H1 (cell line): ENCODE measurements at regions not wholly inside any gene's neighbourhood (a gene's known extent, or its start where the extent isn't known, plus 50 kb on each side); places are given as distances from the start of the nearest gene placed in this dataset.

Experiments used
- CTCF ChIA-PET: fragments of 300-600 bp; sonication (Branson Sonifier 250); formaldehyde crosslinking; loops from one replicate; lab custom pipeline; 2021; ENCODE audit not compliant: partially characterized antibody; lab: Charles Lee
- POLR2A ChIA-PET: fragments of 300-600 bp; sonication (Branson Sonifier 250); formaldehyde crosslinking; loops from one replicate; lab custom pipeline; 2021; ENCODE audit warnings: inconsistent platforms; ENCODE audit not compliant: partially characterized antibody; lab: Charles Lee
- DNase-seq, 2 experiments: peaks; one replicate each; pipeline versions ENCODE4 v3.0.0 to v3.0.0-alpha.2; 2010 to 2022; ENCODE audit warnings: low spot score in 2 of 2, low read depth in 1 of 2, mixed read lengths in 1 of 2
- FAIRE-seq: peaks from 2 replicates; lab custom pipeline; 2011; peaks lifted over from hg19 to GRCh38; lab: Jason Lieb, UNC
- H2AFZ ChIP-seq: 2 replicates; pipeline ENCODE4 v1.8.1; 2012; ENCODE audit warnings: low read length, inconsistent platforms
- H2AK5ac ChIP-seq: 2 replicates; pipeline ENCODE4 v1.6.1; 2013; ENCODE audit warnings: low read depth, low read length
- H2BK120ac ChIP-seq: replicated peaks from 2 replicates; pipeline ENCODE3; 2013; ENCODE audit warnings: low read depth, low read length, inconsistent platforms
- H2BK12ac ChIP-seq: 2 replicates; pipeline ENCODE4 v1.6.1; 2013; ENCODE audit warnings: low read depth, low read length
- H2BK15ac ChIP-seq: 2 replicates; pipeline ENCODE4 v1.6.1; 2013; ENCODE audit warnings: low read length
- H2BK20ac ChIP-seq: 2 replicates; pipeline ENCODE4 v1.6.1; 2013; ENCODE audit warnings: low read length
- H2BK5ac ChIP-seq: 2 replicates; pipeline ENCODE4 v1.6.1; 2013; ENCODE audit warnings: low read depth, low read length
- H3K14ac ChIP-seq: 2 replicates; pipeline ENCODE4 v1.6.1; 2013; ENCODE audit warnings: inconsistent platforms; ENCODE audit not compliant: insufficient read length
- H3K18ac ChIP-seq: 2 replicates; pipeline ENCODE4 v1.6.1; 2013; ENCODE audit warnings: low read length; ENCODE audit errors: extremely low read depth
- H3K23ac ChIP-seq: 2 replicates; pipeline ENCODE4 v1.6.1; 2013; ENCODE audit warnings: inconsistent platforms; ENCODE audit not compliant: insufficient read length
- H3K23me2 ChIP-seq: 2 replicates; pipeline ENCODE4 v1.6.1; 2013; ENCODE audit warnings: low read depth, low read length
- H3K27ac ChIP-seq: 2 replicates; pipeline ENCODE4 v1.6.1; 2011; ENCODE audit warnings: low read depth, low read length, inconsistent platforms
- H3K27me3 ChIP-seq, 4 experiments: replicated peaks in 1 of 4; 1 replicate in 1 of 4; 2 replicates in 3 of 4; pipeline versions ENCODE4 v1.6.1 to v1.8.1; 2011 to 2013; ENCODE audit warnings: low read length in 3 of 4, mild to moderate bottlenecking in 3 of 4, inconsistent platforms in 2 of 4, mixed read lengths in 2 of 4, moderate library complexity in 1 of 4; ENCODE audit not compliant: control insufficient read depth in 3 of 4, insufficient read depth in 3 of 4; ENCODE audit errors: extremely low read depth in 1 of 4
- H3K36me3 ChIP-seq, 4 experiments: 2 replicates each; pipeline versions ENCODE4 v1.6.1 to v1.8.1; 2011 to 2013; ENCODE audit warnings: mild to moderate bottlenecking in 4 of 4, low read length in 3 of 4, moderate library complexity in 2 of 4, control low read depth in 1 of 4, inconsistent platforms in 1 of 4; ENCODE audit not compliant: insufficient read depth in 4 of 4, control insufficient read depth in 2 of 4
- H3K4ac ChIP-seq: replicated peaks from 2 replicates; pipeline ENCODE3; 2013; ENCODE audit warnings: low read length, low read depth, mixed read lengths, inconsistent platforms; ENCODE audit not compliant: insufficient read length
- H3K4me1 ChIP-seq, 4 experiments: replicated peaks in 1 of 4; 1 replicate in 1 of 4; 2 replicates in 3 of 4; pipeline versions ENCODE4 v1.6.1 to v1.8.1; 2011 to 2013; ENCODE audit warnings: low read length in 3 of 4, inconsistent platforms in 2 of 4, mixed read lengths in 1 of 4; ENCODE audit not compliant: insufficient read depth in 4 of 4, control insufficient read depth in 3 of 4
- H3K4me2 ChIP-seq, 2 experiments: 2 replicates each; pipeline versions ENCODE4 v1.6.1 to v1.8.1; 2011 to 2013; ENCODE audit warnings: low read depth in 2 of 2, low read length in 2 of 2, control low read depth in 1 of 2, inconsistent platforms in 1 of 2, mild to moderate bottlenecking in 1 of 2; ENCODE audit not compliant: insufficient read depth in 1 of 2
- H3K4me3 ChIP-seq, 4 experiments: fragments of 200-600, 300-600 bp in 1 of 4; sonication (generic), shearing (Covaris generic), sonication (Bioruptor Twin) in 1 of 4; 2 replicates each; pipeline versions ENCODE4 v1.5.1 to v1.8.1; 2011 to 2016; ENCODE audit warnings: low read length in 4 of 4, low read depth in 3 of 4, control low read depth in 2 of 4, inconsistent platforms in 2 of 4, mild to moderate bottlenecking in 2 of 4, mixed read lengths in 1 of 4, moderate library complexity in 1 of 4; ENCODE audit not compliant: insufficient read depth in 2 of 4; ENCODE audit errors: extremely low read depth in 1 of 4
- H3K56ac ChIP-seq: replicated peaks from 2 replicates; pipeline ENCODE3; 2013; ENCODE audit warnings: low read depth, mild to moderate bottlenecking, mixed read lengths, low read length, inconsistent platforms; ENCODE audit not compliant: insufficient read length
- H3K79me1 ChIP-seq: 2 replicates; pipeline ENCODE4 v1.6.1; 2013; ENCODE audit warnings: low read depth, low read length, control low read depth
- H3K79me2 ChIP-seq, 2 experiments: 2 replicates each; pipeline versions ENCODE4 v1.6.1 to v1.8.1; 2012 to 2013; ENCODE audit warnings: low read length in 2 of 2, mild to moderate bottlenecking in 2 of 2, inconsistent platforms in 1 of 2; ENCODE audit not compliant: insufficient read depth in 2 of 2, control insufficient read depth in 1 of 2
- H3K9ac ChIP-seq, 4 experiments: replicated peaks in 1 of 4; 1 replicate in 1 of 4; 2 replicates in 3 of 4; pipeline versions ENCODE4 v1.6.1 to v1.8.1; 2011 to 2013; ENCODE audit warnings: low read depth in 3 of 4, low read length in 3 of 4, control low read depth in 2 of 4, mild to moderate bottlenecking in 2 of 4, moderate library complexity in 2 of 4, inconsistent platforms in 1 of 4; ENCODE audit errors: extremely low read depth in 1 of 4
- H3K9me3 ChIP-seq, 2 experiments: 2 replicates each; pipeline versions ENCODE4 v1.6.1 to v1.8.1; 2012 to 2013; ENCODE audit warnings: mild to moderate bottlenecking in 2 of 2, moderate library complexity in 2 of 2, control low read depth in 1 of 2, inconsistent platforms in 1 of 2, low read depth in 1 of 2, low read length in 1 of 2, mixed read lengths in 1 of 2; ENCODE audit not compliant: insufficient read depth in 2 of 2
- H4K20me1 ChIP-seq, 2 experiments: replicated peaks in 1 of 2; 2 replicates each; pipeline versions ENCODE3 to v1.8.1; 2011 to 2013; ENCODE audit warnings: inconsistent platforms in 2 of 2, low read length in 2 of 2, mild to moderate bottlenecking in 1 of 2; ENCODE audit not compliant: insufficient read depth in 2 of 2, control insufficient read depth in 1 of 2
- H4K5ac ChIP-seq: 2 replicates; pipeline ENCODE4 v1.6.1; 2013; ENCODE audit warnings: low read length, low read depth, mixed read lengths, inconsistent platforms; ENCODE audit not compliant: insufficient read length
- H4K8ac ChIP-seq: 2 replicates; pipeline ENCODE4 v1.8.0; 2013; ENCODE audit warnings: mild to moderate bottlenecking, moderate library complexity, low read length, inconsistent platforms; ENCODE audit not compliant: insufficient read depth; ENCODE audit errors: extremely low read depth
- H4K91ac ChIP-seq: replicated peaks from 2 replicates; pipeline ENCODE3; 2013; ENCODE audit warnings: low read length, mixed read lengths, inconsistent platforms; ENCODE audit not compliant: insufficient read length
- BRCA1 ChIP-seq: IDR thresholded peaks from 2 replicates; pipeline ENCODE4 v1.6.1; 2012; ENCODE audit warnings: low read depth, low read length, improper control_type of control experiment
- CBX8 ChIP-seq: fragments of 300-800, 300-1000 bp; sonication (generic); IDR thresholded peaks from 2 replicates; pipeline ENCODE4 v1.7.1; 2016; ENCODE audit warnings: low read depth, low read length, borderline replicate concordance
- CTCF ChIP-seq, 3 experiments: IDR thresholded peaks; 1 replicate in 2 of 3; 2 replicates in 1 of 3; pipeline versions ENCODE4 v1.5.1 to v1.6.1; 2011; ENCODE audit warnings: low read length in 3 of 3, mild to moderate bottlenecking in 3 of 3, inconsistent platforms in 2 of 3, low read depth in 1 of 3, moderate library complexity in 1 of 3; ENCODE audit not compliant: insufficient read depth in 1 of 3; ENCODE audit errors: control extremely low read depth in 1 of 3
- KDM1A ChIP-seq: fragments of 200-600, 300-600 bp; sonication (generic); IDR thresholded peaks from 2 replicates; pipeline ENCODE4 v1.7.1; 2016; ENCODE audit warnings: mild to moderate bottlenecking, low read length, borderline replicate concordance
- MAFK ChIP-seq: IDR thresholded peaks from 2 replicates; pipeline ENCODE4 v1.6.1; 2012; ENCODE audit warnings: low read depth, mild to moderate bottlenecking, improper control_type of control experiment, low read length
- NANOG ChIP-seq: IDR thresholded peaks from 2 replicates; pipeline ENCODE4 v1.6.1; 2011; ENCODE audit warnings: low read length, low read depth, mild to moderate bottlenecking, inconsistent platforms; ENCODE audit not compliant: insufficient read depth, poor library complexity, severe bottlenecking
- NRF1 ChIP-seq: IDR thresholded peaks from 2 replicates; pipeline ENCODE4 v1.6.1; 2011; ENCODE audit warnings: mild to moderate bottlenecking, low read depth, low read length, improper control_type of control experiment
- PHF8 ChIP-seq: fragments of 200-600 bp; sonication (generic); conservative IDR thresholded peaks from 2 replicates; pipeline ENCODE4 v1.7.1; 2012; ENCODE audit warnings: low read depth, mild to moderate bottlenecking, inconsistent platforms, low read length, moderate library complexity
- POLR2AphosphoS5 ChIP-seq: IDR thresholded peaks from 2 replicates; pipeline ENCODE4 v1.6.1; 2011; ENCODE audit warnings: low read depth, low read length
- TAF7 ChIP-seq: optimal IDR thresholded peaks from 2 replicates; pipeline ENCODE3; 2011; ENCODE audit warnings: low read depth, mild to moderate bottlenecking, inconsistent platforms, low read length, moderate library complexity, borderline replicate concordance
- TBP ChIP-seq: IDR thresholded peaks from 2 replicates; pipeline ENCODE4 v1.6.1; 2011; ENCODE audit warnings: low read depth, low read length, improper control_type of control experiment

- no peak for TF ChIP-seq PHF8
- TF ChIP-seq, all 59 proteins: peak for 2
These were observed 54.1 kb downstream of the C1QL2 start (continued) for GRCh38 chr2:119104414-119104813.

GRCh38 chr2:119102964-119103363 lies 55.6 kb downstream of the C1QL2 start:
- H2BK5ac ChIP-seq: no peak overlapping the region
- peaks cover 0 to 2% of the 10 kb centered on the region in 2 experiments for H4K20me1 ChIP-seq
- no peak overlapping the region for H3K4me2 ChIP-seq
- no peak overlapping the region for H2BK15ac ChIP-seq
- H3K4me3 ChIP-seq: no peak overlapping the region
- no peak overlapping the region for H4K91ac ChIP-seq
- H3K79me1 ChIP-seq: no peaks in the 10 kb centered on the region
- no peak overlapping the region for H2AK5ac ChIP-seq
- POLR2A ChIA-PET: no interaction called here
- H3K23ac ChIP-seq: no peak overlapping the region
- no peaks in the 10 kb centered on the region; the same call in 1 of the 2 replicates for H3K23me2 ChIP-seq
- H3K18ac ChIP-seq: no peak overlapping the region
- no peak overlapping the region for H2BK12ac ChIP-seq
- no peak overlapping the region for H2BK20ac ChIP-seq
- H3K79me2 ChIP-seq: no peaks in the 10 kb centered on the region
- no peak overlapping the region for H3K14ac ChIP-seq
- no peaks in the 10 kb centered on the region for H3K4me1 ChIP-seq
- DNase-seq: no peak
- H3K56ac ChIP-seq: no peak overlapping the region
- H2AFZ ChIP-seq: no peak overlapping the region
- H3K27ac ChIP-seq: no peak overlapping the region
- H3K9me3 ChIP-seq: no peaks in the 10 kb centered on the region
- no peaks in the 10 kb centered on the region for H3K36me3 ChIP-seq
- H4K5ac ChIP-seq: no peak overlapping the region
- H3K9ac ChIP-seq: no peak overlapping the region
- no peak overlapping the region for H3K4ac ChIP-seq
- CTCF ChIA-PET: interaction anchor here (0.9 to 2.6 kb wide), 3 partner anchors 11 to 182 kb away, joined by 3 to 9 read pairs (median 7); no protein-coding TSS in a partner anchor
- no peak overlapping the region for H2BK120ac ChIP-seq
- no peaks in the 10 kb centered on the region; a peak in 1 of 7 replicates for H3K27me3 ChIP-seq
- no peak overlapping the region for H4K8ac ChIP-seq
- no peak for FAIRE-seq
- TF ChIP-seq CBX8: no peak
- no peak for TF ChIP-seq MAFK
- TF ChIP-seq NANOG: no peak
- TF ChIP-seq CTCF (IDR thresholded peaks at IDR 0.05; ENCODE audit: control extremely low read depth in 1 of 3, insufficient read depth in 1 of 3, low read depth in 1 of 3, low read length in 3 of 3): no peak
- TF ChIP-seq KDM1A: no peak
- no peak for TF ChIP-seq BRCA1
- TF ChIP-seq TBP: no peak
- TF ChIP-seq POLR2AphosphoS5: no peak
- TF ChIP-seq NRF1: no peak
- TF ChIP-seq TAF7: no peak
